ENCODE measurements at regions not wholly inside any gene's neighbourhood (a gene's known extent, or its start where the extent isn't known, plus 50 kb on each side); places are given as distances from the start of the nearest gene placed in this dataset.
A peak's percentile ranks its signal among the peaks of the same experiment; 100 is the strongest.
"Not testable (repeated sequence)": the region's sequence is repeated elsewhere in the genome, so short reads cannot be mapped to it uniquely, and the experiment has no call there.

DNA sequence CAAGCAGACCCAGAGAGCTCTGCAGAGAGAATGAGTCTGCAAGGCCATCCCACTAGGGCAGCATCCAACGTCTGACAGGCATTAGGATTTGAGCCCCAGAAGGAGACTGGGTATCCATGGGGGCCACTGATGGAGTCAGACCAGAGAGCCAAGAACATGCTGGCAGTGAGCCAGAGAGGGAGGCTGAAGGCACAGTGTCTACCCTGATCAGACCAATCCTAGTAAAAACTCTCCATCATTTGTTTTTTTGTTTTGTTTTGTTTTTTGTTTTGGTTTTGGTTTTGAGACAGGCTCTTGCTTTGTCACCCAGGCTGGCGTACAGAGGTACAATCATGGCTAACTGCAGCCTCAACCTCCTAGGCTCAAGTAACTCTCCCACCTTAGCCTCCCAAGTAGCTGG, 133.1 kb upstream of the LYZL2 start:
- no peak for DNase-seq

DNA sequence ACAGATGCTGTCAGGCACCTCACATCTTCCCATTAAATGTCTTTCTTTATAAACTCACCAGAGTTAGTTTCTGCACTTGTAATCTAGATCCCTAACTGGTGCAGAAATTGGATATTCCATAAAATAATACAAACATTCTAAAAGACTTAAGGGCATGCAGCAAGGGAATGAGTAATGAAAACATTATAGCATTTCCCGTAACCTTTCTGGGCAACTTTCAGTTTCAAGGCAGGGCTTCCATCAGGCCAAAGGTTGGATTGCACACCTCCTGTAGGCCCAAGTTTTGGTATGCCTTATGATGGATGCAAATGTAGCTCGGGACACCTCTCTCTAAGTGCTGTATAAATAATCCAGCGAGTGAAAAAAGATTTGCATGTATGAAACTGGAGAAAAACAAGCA, 129.9 kb upstream of the LYZL2 start:
- no peak for DNase-seq

DNA sequence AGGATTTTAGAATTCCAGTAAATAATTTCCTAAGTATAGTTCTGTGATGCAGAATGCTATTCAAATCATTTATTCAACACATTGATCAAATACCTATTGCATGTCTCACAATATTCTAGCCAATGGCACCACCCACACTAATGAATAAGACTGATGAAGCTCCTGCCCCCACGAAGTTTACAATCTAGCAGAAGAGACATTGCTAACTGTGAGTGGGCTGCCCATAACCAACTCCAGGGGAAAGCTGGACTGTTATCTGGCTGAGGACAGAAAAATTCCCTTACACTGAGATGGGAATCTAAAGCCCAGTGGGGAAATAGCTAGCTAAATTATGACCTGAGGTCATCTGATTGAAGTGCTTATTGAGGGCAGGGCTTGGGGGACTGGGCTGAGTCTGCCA, 128.8 kb upstream of the LYZL2 start:
- DNase-seq = no peak

DNA sequence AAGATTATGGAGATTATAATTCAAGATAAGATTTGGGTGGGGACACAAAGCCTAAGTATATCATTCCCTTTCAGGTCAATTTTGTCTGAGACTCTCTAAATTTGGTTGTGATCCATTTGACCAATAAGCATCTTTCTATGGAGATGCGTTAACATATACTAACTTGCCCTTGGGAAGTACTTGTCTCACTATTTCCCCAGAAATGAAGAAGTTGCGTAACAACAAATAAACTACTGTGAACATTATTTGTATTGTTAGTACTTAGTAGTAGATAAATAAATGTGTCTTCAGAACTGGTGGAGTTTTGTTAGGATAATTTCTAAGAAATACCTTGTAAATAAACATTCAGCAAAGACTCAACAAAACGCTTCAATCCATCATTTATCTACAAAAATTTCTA, 127.3 kb upstream of the LYZL2 start:
- no peak for DNase-seq

DNA sequence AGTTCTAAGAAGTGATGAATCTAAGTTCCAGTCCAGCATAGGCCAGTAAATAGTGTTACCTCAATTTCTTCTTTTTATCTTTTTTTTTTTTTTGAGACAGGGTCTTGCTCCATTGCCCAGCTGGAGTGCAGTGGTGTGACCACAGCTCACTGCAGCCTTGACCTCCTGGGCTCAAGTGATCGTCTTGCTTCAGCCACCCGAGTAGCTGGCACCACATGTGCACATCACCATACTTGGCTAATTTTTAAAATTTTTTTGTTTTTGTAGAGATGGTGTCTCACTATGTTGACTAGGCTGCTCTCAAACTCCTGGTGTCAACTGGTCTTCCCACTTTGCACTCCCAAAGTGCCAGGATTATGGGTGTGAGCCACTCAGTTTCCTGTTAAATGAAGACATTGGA, 126.6 kb upstream of the LYZL2 start:
- DNase-seq = no peak

DNA sequence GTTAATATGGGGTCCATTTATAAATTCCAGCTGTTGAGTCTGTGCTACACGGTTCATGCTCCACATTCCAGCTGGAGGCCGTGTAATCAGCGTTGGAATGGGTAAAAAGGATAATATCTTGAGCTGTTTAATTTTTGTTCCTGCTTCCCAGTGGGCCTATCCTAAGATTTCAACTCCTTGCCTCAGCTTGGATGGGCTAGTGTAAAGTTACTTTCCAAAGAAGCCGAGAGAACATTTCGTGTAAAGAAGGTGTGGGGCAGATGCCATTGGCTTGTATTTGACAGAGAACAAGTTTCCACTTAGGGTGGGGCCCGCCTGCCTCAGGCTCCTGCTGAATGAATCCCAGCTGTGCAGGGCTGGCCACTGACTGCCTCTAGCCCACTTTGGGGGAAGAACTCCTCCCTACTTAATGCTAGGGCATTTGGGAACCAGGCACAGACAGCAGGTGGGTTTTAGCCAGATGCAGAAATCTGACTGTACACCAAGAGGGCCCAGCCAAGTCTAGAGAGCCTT, 125.9 kb upstream of the LYZL2 start:
- no peak for DNase-seq

DNA sequence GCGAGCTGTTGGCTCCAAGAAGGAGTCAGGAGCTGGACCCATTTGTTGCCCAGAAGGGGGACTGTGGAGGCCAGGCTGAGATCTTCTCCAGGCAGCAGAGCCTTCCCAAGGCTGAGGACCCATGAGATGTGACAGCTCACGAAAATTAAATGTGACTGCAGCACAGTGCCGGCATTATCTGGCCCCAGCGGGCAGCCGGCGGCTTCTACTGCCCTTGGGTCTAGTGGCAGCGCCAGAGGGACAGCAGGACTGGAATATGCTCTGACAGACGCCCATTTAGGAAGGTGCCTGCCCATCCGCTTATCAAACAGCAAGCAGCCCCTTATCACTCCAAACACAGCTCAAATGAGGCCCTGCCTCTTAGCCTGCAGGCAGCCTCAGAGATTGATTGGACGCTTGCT, 122.9 kb upstream of the LYZL2 start:
- no peak for DNase-seq

DNA sequence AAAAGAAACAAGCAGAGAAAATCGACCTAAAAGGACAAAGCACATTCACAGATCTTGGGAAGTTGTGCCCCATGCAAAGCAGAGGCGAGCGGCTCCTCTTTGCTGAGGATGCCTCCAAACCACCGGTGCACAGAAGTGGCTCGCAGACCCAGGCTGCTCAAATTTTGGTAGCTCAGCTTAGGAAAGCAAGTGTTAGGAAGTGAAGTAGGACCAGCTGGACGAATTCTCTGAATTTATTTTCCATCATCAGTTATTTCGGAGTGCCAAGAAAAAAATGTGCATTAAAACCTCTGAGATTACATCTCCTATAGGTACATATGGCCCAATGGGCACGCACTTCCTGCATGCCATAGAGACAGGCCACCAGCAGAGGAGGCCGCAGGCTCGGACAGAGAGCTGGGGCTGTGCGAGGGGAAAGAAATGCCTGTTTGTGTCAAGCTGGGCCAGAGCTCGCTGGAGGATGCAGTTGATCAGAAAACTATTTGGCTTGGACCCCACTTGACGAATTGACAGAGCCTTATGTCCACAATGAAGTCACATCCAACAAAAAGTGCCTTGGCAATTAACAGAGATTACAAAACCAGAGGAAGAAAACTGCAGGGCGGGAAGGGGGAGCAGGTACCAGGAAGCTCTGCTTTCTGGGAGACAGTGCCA, 122.3 kb upstream of the LYZL2 start:
- DNase-seq = peak; percentile 34

DNA sequence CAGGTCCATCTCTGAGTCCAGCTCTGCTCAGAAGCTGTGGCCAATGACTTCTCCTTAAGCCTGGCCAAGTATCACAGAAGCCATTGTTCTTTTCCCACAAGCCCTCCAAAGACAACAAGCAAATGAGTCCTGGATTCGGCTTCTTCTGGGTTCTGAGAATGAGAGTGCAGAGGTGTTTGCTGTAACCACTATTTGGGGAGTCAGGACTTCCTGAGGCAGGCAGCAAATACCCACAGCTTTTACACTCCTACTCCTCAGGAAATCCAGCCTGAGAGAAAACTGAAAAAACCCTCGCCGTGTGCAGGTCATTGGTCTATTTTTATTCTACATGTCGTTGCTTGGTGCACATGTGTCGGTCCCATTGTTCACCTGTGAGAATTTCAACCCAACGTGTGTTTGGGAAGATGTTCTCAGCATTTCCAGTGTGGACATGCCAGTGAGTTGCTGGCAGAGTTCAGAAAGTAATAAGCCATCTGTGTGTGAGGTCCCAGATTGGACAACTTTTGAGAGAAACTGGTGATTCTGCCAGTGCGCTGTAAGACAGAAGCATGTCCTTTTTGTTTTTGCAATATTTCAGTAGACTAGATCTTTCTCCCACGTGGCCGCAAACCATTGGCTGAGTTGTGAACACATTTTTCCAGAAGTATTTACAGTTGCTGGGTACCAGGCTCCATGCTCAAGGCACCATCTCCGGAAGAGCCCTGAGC, 121.6 kb upstream of the LYZL2 start:
- no peak for DNase-seq

DNA sequence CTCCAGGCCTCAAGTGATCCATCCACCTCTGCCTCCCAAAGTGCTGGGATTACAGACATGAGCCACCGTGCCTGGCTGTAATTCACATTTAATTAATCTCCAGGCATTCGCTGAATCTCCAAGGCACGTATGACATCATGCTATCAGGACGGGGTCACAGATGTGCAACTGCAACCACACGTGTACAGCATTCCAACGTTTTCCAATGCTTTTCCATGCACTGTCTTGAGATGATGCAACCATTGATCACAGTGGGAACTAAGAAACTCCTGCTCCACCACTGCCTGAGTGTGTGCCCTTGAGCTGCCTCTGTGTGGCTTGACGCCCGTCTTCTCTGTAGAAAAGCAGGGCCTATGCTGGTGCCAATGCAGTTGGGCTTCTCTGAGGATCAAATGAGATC, 119.8 kb upstream of the LYZL2 start:
- no peak for DNase-seq

DNA sequence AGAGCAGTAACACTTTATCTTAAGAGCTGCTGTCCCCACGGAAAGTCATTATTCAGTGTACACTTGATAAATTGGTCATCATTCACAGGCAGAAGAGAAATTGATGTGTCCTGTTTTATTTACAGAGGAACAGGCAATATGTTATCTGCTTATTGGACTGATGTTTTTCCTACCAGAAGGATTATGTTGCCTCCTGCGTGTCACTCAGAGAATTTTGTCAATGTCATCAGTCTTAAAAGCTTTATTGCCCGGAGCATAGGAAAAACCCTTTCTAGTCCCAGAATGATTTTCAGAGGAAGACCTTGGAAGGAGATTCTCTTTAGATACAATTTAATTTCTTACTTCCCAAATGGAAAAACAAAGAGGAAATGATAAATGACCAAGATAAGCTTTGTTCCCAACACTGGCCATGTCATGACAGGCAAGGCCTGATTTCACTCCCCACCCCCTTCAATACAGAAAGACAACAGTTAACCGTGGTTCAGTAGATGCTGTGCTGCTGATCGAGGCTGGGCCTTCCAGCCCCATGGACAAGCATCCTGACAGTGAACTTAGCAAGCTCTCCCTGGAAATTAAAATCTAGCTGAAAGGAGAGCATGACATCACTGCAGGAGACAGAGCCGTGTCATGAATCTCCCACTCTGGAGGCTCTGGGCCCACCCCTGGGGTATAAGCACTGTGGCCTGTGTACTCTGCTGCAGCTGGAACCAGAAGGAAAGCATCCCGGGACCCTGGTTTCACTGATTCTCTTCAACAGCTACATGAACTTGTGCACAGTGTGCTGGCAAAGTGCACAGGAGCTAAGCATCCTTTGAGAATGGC, 118.8 kb upstream of the LYZL2 start:
- no peak for DNase-seq

DNA sequence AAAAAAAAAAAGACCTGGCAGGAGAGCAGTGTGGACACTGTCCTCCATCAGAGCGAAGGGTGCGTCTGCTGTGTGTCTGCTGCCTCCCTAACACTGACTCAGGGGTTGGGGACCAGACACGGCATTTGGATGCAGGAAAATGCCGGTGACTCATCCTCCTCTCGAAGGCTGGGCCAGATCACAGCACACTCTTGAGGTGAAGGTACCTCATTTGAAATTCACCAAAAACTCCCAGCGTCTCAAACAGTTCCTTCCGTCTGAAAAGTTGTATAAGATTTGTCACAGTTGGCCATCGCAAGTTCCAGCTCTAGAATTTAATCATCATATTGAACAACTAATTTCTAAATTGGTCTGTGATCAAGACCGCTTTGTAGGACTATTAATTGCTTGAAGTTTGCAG, 118.1 kb upstream of the LYZL2 start:
- no peak for DNase-seq

DNA sequence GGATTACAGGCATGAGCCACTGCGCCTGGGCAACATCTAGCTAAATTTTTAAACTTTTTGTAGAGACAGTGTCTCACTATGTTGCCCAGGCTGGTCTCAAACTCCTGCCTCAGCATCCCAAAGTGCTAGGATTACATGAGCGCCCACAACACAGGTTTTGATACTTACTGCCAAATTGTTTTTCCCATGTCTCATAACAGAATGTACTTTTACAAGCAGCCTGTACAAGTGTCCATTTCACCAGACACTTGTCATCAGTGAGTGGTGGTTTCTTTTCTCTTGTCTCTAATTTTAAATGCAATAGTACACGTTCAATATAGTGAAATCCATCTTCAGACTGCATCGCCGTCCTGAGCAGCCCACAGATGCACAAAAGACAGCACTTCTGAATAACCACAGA, 116.4 kb upstream of the LYZL2 start:
- no peak for DNase-seq

DNA sequence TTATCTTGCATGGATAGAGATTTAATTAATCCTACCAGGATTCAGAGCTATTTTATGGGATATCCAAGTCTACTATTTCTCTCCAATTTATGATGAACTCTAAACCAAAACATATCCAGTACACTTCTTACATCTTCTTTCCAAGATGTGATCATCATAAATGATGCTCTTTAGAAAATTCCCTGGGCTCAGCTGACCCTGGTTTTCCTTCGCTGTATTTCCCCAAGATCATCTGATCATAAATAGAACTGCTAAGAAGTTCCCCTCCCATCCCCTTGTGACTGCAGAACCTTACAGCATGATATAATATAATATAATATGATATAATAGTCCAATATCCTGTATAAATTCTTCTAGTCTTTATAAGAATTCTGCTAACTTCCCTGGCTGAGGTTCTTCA, 114.6 kb upstream of the LYZL2 start:
- no peak for DNase-seq

DNA sequence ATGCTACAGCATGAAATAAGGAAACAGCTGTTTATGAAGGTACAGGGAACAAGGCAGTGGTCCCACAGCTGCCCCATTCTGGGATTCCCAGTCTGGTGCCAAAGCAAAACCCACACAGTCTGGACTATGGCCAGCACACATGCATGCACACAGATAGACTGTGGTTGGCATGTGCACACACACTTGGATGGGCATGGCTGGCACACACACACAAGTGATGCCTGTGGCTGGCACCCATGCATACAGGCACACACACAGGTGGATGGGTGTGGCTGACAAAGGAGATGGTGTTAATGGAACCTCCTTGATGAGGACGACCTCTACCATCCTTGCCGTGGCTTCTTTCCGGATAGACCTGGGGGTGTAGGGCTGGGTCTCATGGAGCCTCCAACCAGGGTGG, 114.0 kb upstream of the LYZL2 start:
- no peak for DNase-seq

DNA sequence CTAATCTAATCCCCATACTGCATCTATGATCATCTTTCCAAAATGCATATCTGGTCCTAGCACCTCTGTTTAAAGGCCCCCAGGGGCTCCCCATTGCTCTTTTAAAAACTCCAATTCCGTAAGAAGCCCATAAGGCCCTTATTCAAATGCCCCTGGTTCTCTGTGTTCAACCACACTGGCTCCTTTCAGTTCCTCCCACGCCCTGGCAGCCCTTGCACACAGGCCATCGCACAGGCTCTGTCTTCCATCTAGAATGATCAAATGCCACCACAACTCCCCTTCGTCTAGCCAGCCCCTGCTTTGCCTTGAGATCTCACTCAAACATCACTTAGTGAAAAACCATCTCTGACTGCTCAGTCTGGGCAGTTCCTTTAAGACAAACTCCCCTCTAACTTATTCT, 112.9 kb upstream of the LYZL2 start:
- DNase-seq = no peak

DNA sequence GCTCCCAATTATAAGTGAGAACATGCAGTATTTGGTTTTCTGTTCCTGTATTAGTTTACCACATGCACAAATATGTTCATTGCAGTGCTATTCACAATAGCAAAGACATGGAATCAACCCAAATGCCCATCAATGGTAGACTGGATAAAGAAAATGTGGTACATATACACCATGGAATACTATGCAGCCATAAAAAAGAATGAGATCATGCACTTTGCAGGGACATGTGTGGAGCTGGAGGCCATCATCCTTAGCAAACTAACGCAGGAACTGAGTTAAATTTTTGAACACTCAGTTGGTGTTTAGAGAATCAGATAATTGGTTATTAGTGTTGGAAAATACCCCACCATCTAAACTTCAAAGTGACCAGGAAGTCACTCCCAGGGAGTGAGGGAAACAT, 111.2 kb upstream of the LYZL2 start:
- not testable (repeated sequence) for DNase-seq

DNA sequence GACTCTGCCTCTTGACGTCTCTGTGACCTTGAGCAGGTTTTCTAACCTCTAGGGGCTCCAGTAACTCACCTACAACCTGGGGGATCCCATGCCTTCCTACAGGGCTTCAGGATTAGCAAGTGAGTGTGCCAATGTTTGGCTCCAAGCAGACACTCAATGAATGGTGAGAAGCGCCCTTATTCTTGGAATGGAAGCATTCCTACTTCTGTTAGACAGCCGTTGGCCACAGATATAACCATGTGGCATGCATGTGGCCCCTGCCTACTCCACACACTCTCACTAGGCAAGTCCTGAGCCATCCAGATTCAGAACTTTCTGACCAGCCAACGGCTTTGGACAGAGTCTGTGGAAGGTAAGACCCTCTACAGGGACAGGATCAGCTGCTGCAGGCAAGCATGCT, 108.9 kb upstream of the LYZL2 start:
- DNase-seq = no peak

DNA sequence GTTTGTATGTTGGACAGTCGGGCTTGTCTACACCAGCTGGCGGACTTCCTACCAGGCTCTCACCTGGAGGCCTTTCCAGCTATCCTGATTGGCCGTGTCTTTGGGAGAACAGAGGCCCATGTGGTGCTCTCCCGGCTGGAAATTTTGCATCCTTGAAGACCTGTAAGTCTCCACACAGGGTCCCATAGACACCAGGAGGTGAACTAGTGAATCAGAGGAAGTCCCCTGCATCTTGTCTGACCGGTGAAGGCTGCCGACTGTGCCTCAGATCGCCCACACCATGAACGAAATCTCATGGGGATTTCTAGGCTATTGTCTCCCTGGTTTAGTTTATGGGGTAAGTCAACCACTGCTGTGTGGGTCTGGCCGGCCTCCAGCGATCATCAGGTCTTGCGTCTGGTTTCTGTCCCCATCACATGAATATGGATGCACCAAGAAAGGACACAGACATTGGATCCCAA, 108.4 kb upstream of the LYZL2 start:
- DNase-seq = no peak

DNA sequence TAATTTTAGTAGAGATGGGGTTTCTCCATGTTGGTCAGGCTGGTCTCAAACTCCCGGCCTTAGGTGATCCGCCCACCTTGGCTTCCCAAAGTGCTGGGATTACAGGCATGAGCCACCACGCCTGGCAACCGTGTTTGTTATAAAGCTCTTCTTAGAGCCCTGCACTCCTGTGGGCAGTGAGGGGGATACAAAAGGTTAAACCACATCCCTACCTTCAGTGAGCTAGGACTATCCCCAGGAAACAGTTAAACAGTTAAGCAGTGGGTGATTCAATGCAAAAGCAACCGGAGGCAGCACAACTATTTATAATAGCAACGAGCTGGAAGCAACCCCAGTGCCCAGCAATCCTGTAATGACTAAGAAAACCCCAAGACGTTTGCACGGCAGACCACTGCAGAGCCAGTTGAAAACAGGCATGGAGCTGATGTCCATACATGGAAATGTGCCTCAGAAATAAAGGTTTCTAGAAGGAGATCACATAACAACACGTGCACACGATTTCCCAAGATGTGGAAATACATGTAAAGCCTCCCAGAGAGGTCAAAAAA, 107.2 kb upstream of the LYZL2 start:
- DNase-seq = peak; percentile 85

DNA sequence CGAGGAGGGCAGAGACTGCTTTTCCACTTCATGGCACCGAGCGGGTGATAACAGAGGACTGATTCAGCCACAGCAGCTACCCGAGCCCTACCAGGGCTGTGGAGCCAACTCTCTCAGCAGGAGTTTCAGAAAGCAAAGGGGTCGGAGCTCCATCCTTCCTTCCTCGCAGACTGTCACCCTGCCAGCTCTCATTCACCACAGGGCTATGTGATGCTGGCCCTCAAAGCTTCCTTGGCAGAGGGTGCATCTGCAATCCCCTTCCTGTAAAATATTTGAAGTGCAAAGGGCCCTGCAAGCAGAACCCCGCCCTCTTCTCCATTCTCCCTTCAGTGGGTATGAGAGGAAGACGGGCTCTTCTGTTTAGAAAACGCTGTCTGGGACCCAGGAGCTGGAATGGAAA, 105.3 kb upstream of the LYZL2 start:
- no peak for DNase-seq

DNA sequence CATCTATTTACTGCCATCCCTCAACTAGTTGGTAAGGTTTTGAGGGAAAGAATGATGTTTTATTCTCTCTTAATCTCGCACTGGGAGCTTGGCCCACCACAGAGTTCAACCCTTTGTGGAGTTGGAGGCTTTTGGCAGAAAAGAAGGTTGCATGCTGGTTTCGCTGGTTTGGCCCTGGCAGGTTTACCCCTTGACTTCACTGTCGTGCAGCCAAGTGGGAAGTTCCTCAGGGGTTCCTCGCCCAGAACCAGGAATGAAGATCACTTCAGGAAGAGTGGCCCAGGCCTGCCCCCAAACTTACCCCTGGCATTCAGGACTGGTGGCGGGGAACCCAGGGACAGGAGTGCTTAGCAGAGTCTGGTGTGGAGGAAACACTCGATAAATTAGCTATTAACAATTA, 103.1 kb upstream of the LYZL2 start:
- DNase-seq = no peak

DNA sequence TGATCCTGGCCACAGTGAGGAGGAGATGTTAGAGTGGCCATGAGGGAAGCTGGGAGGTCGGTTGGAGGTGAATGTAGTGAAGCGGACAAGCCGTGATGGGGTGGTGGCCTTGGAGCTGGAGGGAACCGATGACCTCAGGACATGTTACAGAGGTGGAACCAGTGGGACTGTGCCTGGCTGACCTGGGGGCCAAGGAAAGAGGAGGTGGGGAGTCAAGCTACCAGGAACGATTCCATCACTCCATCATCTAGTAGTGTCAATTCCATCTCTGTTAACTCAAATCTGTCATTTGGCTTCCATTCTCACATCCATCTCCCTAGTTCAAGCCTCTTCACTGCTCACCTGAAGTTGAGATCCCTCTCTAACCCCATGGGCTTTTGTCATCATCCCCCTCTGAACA, 102.4 kb upstream of the LYZL2 start:
- DNase-seq = no peak

DNA sequence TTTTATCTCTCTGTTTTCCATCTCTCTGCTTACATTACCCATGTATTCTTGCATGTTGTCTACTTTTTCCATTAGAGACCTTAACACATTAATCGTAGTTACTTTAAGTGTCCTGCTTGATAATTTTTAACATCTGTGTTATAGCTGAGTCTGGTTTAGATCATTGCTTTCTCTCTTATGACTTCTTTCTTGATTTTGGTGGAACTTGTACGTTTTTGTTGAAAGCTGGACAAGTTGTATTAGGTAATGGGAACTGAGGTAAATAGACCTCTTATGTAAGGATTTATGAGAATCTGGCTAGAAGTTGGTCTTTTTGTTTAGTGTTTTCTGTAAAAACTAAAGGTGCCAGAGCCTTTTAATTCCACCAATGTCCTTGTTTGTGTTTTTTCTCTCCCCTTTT, 100.8 kb upstream of the LYZL2 start:
- no peak for DNase-seq

Measured in T1000 (cell line).